A673 (cell line): ENCODE measurements at regions not wholly inside any gene's neighbourhood (a gene's known extent, or its start where the extent isn't known, plus 50 kb on each side); places are given as distances from the start of the nearest gene placed in this dataset.

ENCODE experiments used
- BruUV-seq: library from RNA; stranded (reverse); fragments of 400-500 nt; replicated peaks from 2 replicates; lab custom pipeline; 2021; lab: Mats Ljungman, UMichigan
- CTCF ChIA-PET: fragments of 300-600 bp; sonication (Branson Sonifier 250); formaldehyde crosslinking; loops from one replicate; lab custom pipeline; 2022; ENCODE audit warnings: antibody characterized with exemption; lab: Charles Lee
- POLR2A ChIA-PET: fragments of 300-600 bp; sonication (Branson Sonifier 250); formaldehyde crosslinking; loops from one replicate; lab custom pipeline; 2022; ENCODE audit warnings: antibody characterized with exemption; ENCODE audit not compliant: low non-redundant PET; lab: Charles Lee
- DNase-seq: peaks from one replicate; pipeline ENCODE4 v3.0.0-alpha.2; 2015; ENCODE audit warnings: low spot score
- H3K27ac ChIP-seq: fragments of 200-600 bp; sonication (generic); 2 replicates; pipeline ENCODE4 v1.5.1; 2016; ENCODE audit warnings: mixed run types, low read depth, mild to moderate bottlenecking, mixed read lengths, antibody characterized with exemption, low read length; ENCODE audit not compliant: poor library complexity, severe bottlenecking
- H3K27me3 ChIP-seq: fragments of 200-600 bp; sonication (generic); replicated peaks from 2 replicates; pipeline ENCODE4 v1.6.1; 2017; ENCODE audit warnings: mixed run types, low read depth, mild to moderate bottlenecking, mixed read lengths, antibody characterized with exemption, low read length; ENCODE audit not compliant: insufficient read depth, poor library complexity
- H3K36me3 ChIP-seq: fragments of 200-600 bp; sonication (generic); 2 replicates; pipeline ENCODE4 v1.6.1; 2016; ENCODE audit warnings: mixed run types, mild to moderate bottlenecking, mixed read lengths, antibody characterized with exemption, low read length; ENCODE audit not compliant: insufficient read depth, poor library complexity, severe bottlenecking
- H3K4me1 ChIP-seq: fragments of 200-600 bp; sonication (generic); 2 replicates; pipeline ENCODE4 v1.6.1; 2017; ENCODE audit warnings: mixed run types, mild to moderate bottlenecking, mixed read lengths, antibody characterized with exemption, low read length; ENCODE audit not compliant: insufficient read depth, poor library complexity, severe bottlenecking
- H3K4me3 ChIP-seq: fragments of 200-600 bp; sonication (generic); 2 replicates; pipeline ENCODE4 v1.5.1; 2016; ENCODE audit warnings: low read depth, mixed run types, mild to moderate bottlenecking, mixed read lengths, low read length; ENCODE audit not compliant: poor library complexity, severe bottlenecking
- H3K9me3 ChIP-seq: fragments of 200-600 bp; sonication (generic); 2 replicates; pipeline ENCODE4 v1.6.1; 2016; ENCODE audit warnings: mixed run types, low read depth, mild to moderate bottlenecking, mixed read lengths, antibody characterized with exemption, low read length; ENCODE audit not compliant: poor library complexity, severe bottlenecking
- CTCF ChIP-seq: fragments of 300-800, 200-600 bp; sonication (generic); conservative IDR thresholded peaks from 2 replicates; pipeline ENCODE4 v1.5.1; 2017; ENCODE audit warnings: low read depth, mild to moderate bottlenecking, antibody characterized with exemption, low read length, moderate library complexity, mixed read lengths
- EZH2 ChIP-seq: fragments of 200-600 bp; sonication (generic); IDR thresholded peaks from 2 replicates; pipeline ENCODE4 v1.6.1; 2017; ENCODE audit warnings: borderline replicate concordance, low read depth, mild to moderate bottlenecking, mixed read lengths, antibody characterized with exemption, low read length; ENCODE audit not compliant: poor library complexity, severe bottlenecking
- intact Hi-C: fragments of 100-400 bp; cut with micrococcal nuclease; formaldehyde crosslinking; loops from one replicate; pipeline ENCODE4 v1.10.0; 2022; ENCODE audit not compliant: unreplicated experiment

- H3K27me3 ChIP-seq = no peaks in the 10 kb centered on the region
- CTCF ChIA-PET = no interaction called here
- intact Hi-C loops = loop anchor here (5.0 kb wide), 1 partner anchor 853 kb away; the partner anchor contains the start of gene IGFBP3
- no peak for DNase-seq
- H3K9me3 ChIP-seq = no peaks in the 10 kb centered on the region
- POLR2A ChIA-PET = no interaction called here
- H3K27ac ChIP-seq = no peak overlapping the region
- H3K36me3 ChIP-seq = no peaks in the 10 kb centered on the region
- H3K4me3 ChIP-seq = no peak overlapping the region
- no TSS peak for BruUV-seq
- no peaks in the 10 kb centered on the region for H3K4me1 ChIP-seq
- no peak for TF ChIP-seq CTCF
These were observed 806.9 kb downstream of the TNS3 start for GRCh38 chr7:46775020-46775419.

- no TSS peak for BruUV-seq
- H3K27me3 ChIP-seq = no peaks in the 10 kb centered on the region
- POLR2A ChIA-PET = no interaction called here
- peaks cover 4% of the 10 kb centered on the region for H3K9me3 ChIP-seq
- no peak overlapping the region for H3K27ac ChIP-seq
- intact Hi-C loops = no loop called here
- TF ChIP-seq CTCF (no peak), EZH2 (no peak)
- H3K36me3 ChIP-seq = no peaks in the 10 kb centered on the region
- DNase-seq = no peak
- no peak overlapping the region for H3K4me3 ChIP-seq
- CTCF ChIA-PET = no interaction called here
- H3K4me1 ChIP-seq = no peaks in the 10 kb centered on the region
These were observed 807.4 kb downstream of the TNS3 start for GRCh38 chr7:46774515-46774914.

- Histone ChIP-seq H3K27ac (no peak overlapping the region), H3K27me3 (no peaks in the 10 kb centered on the region), H3K4me3 (no peak overlapping the region), H3K36me3 (no peaks in the 10 kb centered on the region), H3K4me1 (no peaks in the 10 kb centered on the region), H3K9me3 (peaks cover 14% of the 10 kb centered on the region)
- no peak for DNase-seq
- intact Hi-C loops = no loop called here
- TF ChIP-seq EZH2 (no peak), CTCF (no peak)
- CTCF ChIA-PET = no interaction called here
- POLR2A ChIA-PET = no interaction called here
- no TSS peak for BruUV-seq
These were observed 809.1 kb downstream of the TNS3 start for GRCh38 chr7:46772776-46773175.
